DND-41 (cell line): ENCODE measurements at regions not wholly inside any gene's neighbourhood (a gene's known extent, or its start where the extent isn't known, plus 50 kb on each side); places are given as distances from the start of the nearest gene placed in this dataset.

Experiments used
- EZH2 ChIP-seq: IDR thresholded peaks from 3 replicates; pipeline ENCODE4 v1.6.1; 2012; ENCODE audit warnings: borderline replicate concordance, low read depth, mild to moderate bottlenecking, moderate library complexity, low read length, inconsistent platforms; ENCODE audit not compliant: severe bottlenecking
- TF ChIP-seq, protein P1 (sequence below): IDR thresholded peaks from 2 replicates; pipeline ENCODE4 v1.5.1; 2012; ENCODE audit warnings: borderline replicate concordance, low read length, moderate library complexity, mild to moderate bottlenecking; ENCODE audit not compliant: poor library complexity, severe bottlenecking; ENCODE audit errors: extremely low read depth

DNA sequence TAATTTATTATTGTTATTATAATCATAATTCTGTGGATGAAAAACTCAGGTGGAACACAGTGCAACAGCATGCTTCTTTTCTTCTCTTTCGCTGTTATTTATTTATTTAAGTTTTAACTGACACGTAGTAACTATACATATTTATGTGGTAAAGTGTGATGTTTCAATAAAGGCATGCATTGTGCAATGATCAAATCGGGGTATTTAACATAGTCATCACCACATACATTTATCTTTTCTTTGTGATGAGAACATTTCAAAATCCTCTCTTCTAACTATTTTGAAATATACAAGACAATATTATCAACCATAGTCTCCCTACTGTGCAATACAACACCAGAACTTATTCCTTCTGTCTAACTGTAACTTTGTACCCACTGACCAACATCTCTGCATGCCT lies 152.5 kb upstream of the LYZL1 start:
- TF ChIP-seq EZH2 = no peak
- TF ChIP-seq, protein P1, sequence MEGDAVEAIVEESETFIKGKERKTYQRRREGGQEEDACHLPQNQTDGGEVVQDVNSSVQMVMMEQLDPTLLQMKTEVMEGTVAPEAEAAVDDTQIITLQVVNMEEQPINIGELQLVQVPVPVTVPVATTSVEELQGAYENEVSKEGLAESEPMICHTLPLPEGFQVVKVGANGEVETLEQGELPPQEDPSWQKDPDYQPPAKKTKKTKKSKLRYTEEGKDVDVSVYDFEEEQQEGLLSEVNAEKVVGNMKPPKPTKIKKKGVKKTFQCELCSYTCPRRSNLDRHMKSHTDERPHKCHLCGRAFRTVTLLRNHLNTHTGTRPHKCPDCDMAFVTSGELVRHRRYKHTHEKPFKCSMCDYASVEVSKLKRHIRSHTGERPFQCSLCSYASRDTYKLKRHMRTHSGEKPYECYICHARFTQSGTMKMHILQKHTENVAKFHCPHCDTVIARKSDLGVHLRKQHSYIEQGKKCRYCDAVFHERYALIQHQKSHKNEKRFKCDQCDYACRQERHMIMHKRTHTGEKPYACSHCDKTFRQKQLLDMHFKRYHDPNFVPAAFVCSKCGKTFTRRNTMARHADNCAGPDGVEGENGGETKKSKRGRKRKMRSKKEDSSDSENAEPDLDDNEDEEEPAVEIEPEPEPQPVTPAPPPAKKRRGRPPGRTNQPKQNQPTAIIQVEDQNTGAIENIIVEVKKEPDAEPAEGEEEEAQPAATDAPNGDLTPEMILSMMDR = no peak
